HG03558 (cell line): ENCODE measurements at regions not wholly inside any gene's neighbourhood (a gene's known extent, or its start where the extent isn't known, plus 50 kb on each side); places are given as distances from the start of the nearest gene placed in this dataset.

Experiments
- ATAC-seq: cut with Tn5 transposase; IDR thresholded peaks from one replicate; pipeline ENCODE4 v1.9.1; 2021; ENCODE audit warnings: moderate number of reproducible peaks; ENCODE audit not compliant: unreplicated experiment; ENCODE audit errors: extremely low read depth

- ATAC-seq: no peak
Measured at GRCh38 chr4:138677212-138677611, 338.4 kb upstream of the NOCT start.

DNA sequence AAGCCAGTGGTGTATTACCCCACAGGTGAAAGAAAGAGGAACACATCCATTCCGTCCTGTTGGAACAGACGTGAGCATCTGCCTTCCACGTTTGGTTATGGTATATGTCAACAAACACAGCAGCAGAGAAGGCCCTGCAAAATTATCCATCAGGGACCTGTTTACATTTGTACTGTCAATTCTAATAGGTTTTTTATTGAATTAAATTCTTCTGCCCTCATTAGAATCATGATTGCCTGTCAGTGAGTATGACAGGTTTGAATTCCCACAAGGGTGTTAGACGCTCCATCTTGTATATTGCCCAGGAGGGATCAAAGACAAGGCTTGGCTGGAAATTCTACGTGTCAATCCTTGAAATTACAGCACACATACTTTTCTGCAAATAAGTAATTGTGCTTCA is 339.9 kb upstream of the NOCT start:
- no peak for ATAC-seq

GRCh38 chr4:138674209-138674608 is 341.4 kb upstream of the NOCT start:
- ATAC-seq: no peak

DNA sequence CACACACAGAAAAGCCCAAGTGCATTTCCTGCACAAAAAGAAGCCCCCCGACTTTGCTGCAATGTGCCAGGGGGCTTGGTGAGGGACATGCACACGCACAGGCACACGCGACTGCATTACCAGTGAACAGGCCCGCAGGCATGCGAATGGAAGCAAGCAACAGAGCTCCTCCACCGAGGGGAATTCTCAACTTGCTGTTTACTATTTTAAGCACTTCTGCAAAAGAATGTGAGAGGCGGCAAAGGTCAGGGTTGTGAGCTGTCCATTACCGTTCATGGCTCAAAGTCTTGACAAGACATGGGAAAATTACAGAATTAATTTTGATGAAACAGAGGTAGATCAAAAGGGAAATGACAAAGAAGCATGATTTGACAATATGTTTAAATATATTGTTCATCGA is 342.5 kb upstream of the NOCT start:
- no peak for ATAC-seq

- no peak for ATAC-seq
Measured at GRCh38 chr4:138672393-138672976, 343.1 kb upstream of the NOCT start.

DNA sequence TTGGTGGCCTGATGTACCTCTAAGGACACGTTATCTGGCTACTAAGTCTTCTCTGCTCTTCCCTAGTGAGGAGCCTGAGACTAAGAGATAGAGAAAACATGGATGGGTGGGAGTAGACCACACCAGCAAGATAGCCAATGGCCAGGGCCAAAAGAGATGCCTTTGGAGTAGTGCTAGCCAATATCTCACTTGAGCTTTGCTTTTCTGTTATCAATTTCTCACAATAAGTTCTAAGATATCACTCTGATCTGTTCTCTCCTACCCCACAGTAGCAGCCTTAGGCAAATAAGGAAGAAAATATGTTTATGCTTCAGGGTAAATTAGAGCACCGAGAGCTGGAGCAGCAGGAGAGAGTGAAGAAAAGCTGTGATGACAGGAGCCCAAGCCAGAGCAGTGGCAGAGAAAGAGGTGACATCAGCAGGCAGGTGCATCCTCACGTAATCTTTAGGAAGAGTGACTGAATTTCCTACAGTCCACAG is 343.9 kb upstream of the NOCT start:
- ATAC-seq: no peak

- ATAC-seq: no peak
Measured at GRCh38 chr4:138671106-138671505, 344.5 kb upstream of the NOCT start.

DNA sequence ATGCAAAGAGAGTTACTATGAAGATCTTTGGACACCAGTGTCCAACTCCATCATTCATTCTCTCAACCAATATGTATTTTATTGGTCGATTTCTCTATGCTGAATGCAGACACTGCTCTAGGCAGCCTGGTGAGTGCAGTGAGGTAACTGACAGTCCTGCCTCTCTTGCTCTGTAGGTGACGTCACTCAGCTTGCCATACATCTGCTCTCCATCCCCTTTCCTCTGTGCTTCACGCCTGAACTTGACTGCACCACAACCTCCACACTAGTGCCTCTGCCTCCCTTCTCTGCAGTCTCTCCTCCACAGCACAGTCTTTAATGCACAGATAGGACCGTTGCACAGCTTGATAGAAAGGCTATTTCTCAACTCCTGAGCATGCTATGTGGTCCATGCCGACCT is 344.9 kb upstream of the NOCT start:
- no peak for ATAC-seq

GRCh38 chr4:138669479-138670315 is 345.9 kb upstream of the NOCT start:
- peak; percentile 45 for ATAC-seq

- ATAC-seq: no peak
Measured at GRCh38 chr4:138668309-138668708, 347.3 kb upstream of the NOCT start.

GRCh38 chr4:138666366-138666765 is 349.2 kb upstream of the NOCT start:
- no peak for ATAC-seq

DNA sequence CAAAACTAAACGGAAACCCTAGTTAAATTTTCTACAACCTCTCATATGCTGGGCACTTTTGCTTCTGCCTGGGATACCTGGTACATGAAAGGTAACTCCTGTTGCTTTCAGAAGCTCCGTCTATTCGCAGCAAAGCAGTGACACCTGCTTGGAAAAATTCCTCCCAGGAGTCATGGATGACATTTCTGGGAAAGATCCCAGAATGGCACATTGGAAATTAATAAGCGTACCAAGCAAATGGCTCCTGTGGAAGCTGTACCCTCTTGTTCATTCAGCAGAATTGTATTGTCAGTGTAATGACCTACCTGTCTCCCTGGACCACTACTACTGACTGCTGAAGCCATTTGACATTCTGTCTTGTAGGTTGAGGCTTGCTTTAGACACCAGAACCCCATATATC is 349.7 kb upstream of the NOCT start:
- no peak for ATAC-seq

GRCh38 chr4:138663883-138664282 is 351.7 kb upstream of the NOCT start:
- ATAC-seq: no peak

DNA sequence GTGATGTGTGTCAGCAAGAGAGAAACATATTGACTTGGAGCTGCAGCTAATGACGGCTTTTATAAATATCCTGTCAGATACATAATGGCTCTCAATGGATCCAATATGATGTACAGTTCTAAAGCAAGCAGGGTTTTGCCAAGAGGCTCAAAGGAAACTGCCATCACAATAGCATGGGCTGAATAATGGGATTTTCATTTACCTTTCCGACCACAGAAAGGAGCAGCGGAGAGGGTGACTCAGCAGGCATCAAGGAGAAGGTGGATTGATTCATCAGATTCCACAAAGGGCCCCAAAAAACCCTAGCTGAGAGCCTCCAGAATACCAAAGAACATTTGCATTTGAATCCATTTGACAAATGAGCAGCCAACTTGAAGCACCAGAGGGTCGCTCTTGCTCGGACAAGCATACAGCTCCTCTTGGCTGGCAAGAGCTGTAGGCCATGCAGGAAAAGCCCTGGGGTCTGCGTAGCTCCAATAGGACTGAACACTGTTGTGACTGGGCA is 355.7 kb upstream of the NOCT start:
- no peak for ATAC-seq

- ATAC-seq: no peak
Measured at GRCh38 chr4:138659037-138659811, 356.4 kb upstream of the NOCT start.

- ATAC-seq: no peak
Measured at GRCh38 chr4:138658518-138658917, 357.1 kb upstream of the NOCT start.

GRCh38 chr4:138656990-138657389 is 358.6 kb upstream of the NOCT start:
- no peak for ATAC-seq

DNA sequence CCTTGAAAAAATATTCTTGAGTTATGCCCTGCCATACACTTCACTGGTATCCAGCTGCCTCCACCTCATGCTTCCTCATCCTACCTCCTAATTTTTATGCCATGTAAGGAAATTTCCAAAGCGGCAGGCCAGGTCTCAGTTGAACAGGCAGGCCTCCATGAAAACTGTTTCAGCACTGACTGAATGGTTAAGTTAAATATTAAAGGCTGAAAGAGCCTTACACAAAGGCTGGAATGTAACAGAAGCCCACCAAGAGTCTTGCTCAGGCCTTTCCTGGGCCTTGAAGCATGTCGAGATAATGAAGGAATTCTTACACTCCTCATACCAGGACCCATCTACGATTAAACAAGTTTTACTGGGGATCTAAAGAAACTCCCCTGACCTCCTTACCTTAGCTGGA is 359.6 kb upstream of the NOCT start:
- ATAC-seq: no peak

DNA sequence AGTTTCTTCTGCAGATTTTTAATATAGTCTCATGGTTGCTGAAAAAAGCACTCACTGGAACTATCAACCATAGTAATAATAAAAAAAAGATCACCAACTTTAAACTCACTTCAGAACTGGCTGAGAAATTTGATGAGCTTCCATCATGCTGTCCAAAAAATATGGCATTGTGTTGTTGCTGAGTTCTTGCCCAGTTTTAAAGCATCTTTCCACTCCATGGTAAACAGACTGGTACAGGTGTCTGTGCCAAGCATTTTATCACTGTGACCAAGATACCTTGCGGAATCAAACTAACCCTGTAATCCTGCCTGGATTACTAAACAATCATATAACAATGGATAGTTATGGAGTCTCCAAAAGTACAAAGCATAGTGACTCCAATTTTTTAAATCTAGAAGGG is 360.3 kb upstream of the NOCT start:
- ATAC-seq: no peak

DNA sequence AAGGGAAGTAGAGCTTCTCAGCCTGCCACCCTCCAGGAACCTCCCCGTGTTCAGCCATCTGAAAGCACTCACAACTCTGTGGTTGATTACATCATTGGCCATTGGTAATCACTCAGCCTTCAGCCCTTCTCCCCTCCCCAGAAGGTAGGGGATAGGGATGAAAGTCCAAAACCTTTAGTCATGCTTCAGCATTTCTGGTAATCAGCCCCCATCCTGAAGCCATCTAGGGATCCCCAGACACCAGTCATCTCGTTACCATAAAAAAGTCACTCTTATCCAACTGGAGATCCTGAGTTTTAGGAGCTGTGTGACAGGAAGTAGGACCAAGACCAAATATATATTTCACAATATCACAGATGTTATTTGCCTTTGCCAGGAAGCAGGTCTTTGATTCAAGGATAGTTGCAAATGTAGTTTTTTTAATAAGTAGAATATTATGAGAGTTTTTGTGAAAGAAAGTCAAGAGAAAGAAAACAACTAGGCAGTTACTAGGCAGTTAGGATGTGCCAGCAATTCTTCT is 364.6 kb upstream of the NOCT start:
- ATAC-seq: no peak

GRCh38 chr4:138650495-138650894 is 365.1 kb upstream of the NOCT start:
- no peak for ATAC-seq
